ENCODE measurements at regions not wholly inside any gene's neighbourhood (a gene's known extent, or its start where the extent isn't known, plus 50 kb on each side); places are given as distances from the start of the nearest gene placed in this dataset.

DNA sequence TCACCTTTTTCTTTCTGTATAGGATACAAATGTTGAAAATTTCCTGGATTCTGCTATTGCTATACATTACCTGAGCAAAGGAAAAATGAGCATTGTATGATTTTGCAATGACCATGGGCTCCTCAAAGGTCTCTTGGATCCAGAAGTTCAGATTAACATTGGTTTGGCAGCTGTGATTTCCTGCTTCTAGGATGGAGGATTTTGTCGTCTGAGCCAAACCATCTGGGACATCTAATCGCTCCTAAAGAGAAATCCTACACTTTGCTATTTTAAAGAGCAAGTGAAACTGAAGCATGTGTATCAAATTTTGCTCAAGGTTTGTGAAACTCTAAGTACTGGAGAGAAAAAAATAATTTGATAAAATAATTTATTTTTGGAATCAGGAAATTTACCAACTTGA, 115.1 kb upstream of the ST6GAL2 start:
- H3K27ac Mint-ChIP-seq = no peak overlapping the region
- H3K27ac ChIP-seq (ENCODE audit: low read depth in 1 of 2, low read length in 2 of 2) = no peak overlapping the region
- no peak for DNase-seq
- H3K9me3 Mint-ChIP-seq = peaks cover 0 to 9% (median 8%) of the 10 kb centered on the region in 7 donors
- H3K27me3 ChIP-seq (ENCODE audit: control insufficient read depth in 2 of 2, insufficient read depth in 2 of 2, low read length in 2 of 2) = no peaks in the 10 kb centered on the region
- no peaks in the 10 kb centered on the region for H3K79me2 ChIP-seq (ENCODE audit: insufficient read depth, low read length)
- no peak overlapping the region for H3K4me3 ChIP-seq (replicated peaks in 1 of 3; ENCODE audit: low read depth in 2 of 3, low read length in 3 of 3)
- intact Hi-C loops (cut with micrococcal nuclease) = no loop called here
- no peak overlapping the region for H3K4me2 ChIP-seq (replicated peaks; ENCODE audit: extremely low read depth, low read length, poor library complexity, severe bottlenecking)
- no peak overlapping the region for H3K9ac ChIP-seq (ENCODE audit: insufficient read depth, low read length, poor library complexity, severe bottlenecking)
- H2AFZ ChIP-seq (ENCODE audit: insufficient read depth, low read depth, low read length, poor library complexity, severe bottlenecking) = no peak overlapping the region
- H3K9me3 ChIP-seq (replicated peaks in 1 of 2; ENCODE audit: control insufficient read depth in 1 of 2, insufficient read depth in 1 of 2, low read length in 2 of 2) = peaks cover 2 to 3% of the 10 kb centered on the region in 2 donors
- no peaks in the 10 kb centered on the region for H3K4me1 ChIP-seq (ENCODE audit: control insufficient read depth in 1 of 2, insufficient read depth in 2 of 2, low read length in 2 of 2)
- no peaks in the 10 kb centered on the region for H3K4me1 Mint-ChIP-seq
- TF ChIP-seq, protein P1, sequence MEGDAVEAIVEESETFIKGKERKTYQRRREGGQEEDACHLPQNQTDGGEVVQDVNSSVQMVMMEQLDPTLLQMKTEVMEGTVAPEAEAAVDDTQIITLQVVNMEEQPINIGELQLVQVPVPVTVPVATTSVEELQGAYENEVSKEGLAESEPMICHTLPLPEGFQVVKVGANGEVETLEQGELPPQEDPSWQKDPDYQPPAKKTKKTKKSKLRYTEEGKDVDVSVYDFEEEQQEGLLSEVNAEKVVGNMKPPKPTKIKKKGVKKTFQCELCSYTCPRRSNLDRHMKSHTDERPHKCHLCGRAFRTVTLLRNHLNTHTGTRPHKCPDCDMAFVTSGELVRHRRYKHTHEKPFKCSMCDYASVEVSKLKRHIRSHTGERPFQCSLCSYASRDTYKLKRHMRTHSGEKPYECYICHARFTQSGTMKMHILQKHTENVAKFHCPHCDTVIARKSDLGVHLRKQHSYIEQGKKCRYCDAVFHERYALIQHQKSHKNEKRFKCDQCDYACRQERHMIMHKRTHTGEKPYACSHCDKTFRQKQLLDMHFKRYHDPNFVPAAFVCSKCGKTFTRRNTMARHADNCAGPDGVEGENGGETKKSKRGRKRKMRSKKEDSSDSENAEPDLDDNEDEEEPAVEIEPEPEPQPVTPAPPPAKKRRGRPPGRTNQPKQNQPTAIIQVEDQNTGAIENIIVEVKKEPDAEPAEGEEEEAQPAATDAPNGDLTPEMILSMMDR (IDR thresholded peaks at IDR 0.05) = no peak
- no peaks in the 10 kb centered on the region for H3K36me3 ChIP-seq (replicated peaks in 1 of 2; ENCODE audit: control insufficient read depth in 1 of 2, insufficient read depth in 2 of 2, low read length in 2 of 2)
- no peaks in the 10 kb centered on the region for H3K36me3 Mint-ChIP-seq
- H3K27me3 Mint-ChIP-seq (ENCODE audit: low read depth in 3 of 3) = peaks cover 0 to 3% (median 0%) of the 10 kb centered on the region in 3 donors
- H3K4me3 Mint-ChIP-seq = no peak overlapping the region
- WGBS (ENCODE audit: insufficient coverage) = no CpG with 5 or more reads among the region's 2 CpGs
- H4K20me1 ChIP-seq (ENCODE audit: insufficient read depth, low read length) = no peaks in the 10 kb centered on the region

DNA sequence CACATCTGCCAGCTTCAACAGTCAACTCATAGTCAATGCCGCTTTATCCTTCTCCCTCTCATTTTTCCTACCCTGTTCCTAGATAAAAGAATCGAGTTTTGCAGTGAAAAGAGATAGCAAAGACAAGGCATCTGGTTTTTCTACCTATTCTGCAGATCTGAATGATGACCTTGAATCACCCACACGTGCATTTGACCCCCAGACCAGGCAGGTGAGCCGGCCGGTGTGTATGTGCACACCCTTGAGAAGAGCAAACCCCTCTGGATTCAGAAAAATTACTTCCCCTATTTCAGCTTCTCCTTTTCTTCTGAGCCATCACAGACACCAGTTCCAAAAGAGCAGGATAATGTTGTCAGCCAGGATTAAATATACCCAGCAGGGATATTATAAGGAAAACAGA, 115.6 kb upstream of the ST6GAL2 start:
- no peak overlapping the region for H3K9ac ChIP-seq (ENCODE audit: insufficient read depth, low read length, poor library complexity, severe bottlenecking)
- no peaks in the 10 kb centered on the region for H3K9me3 ChIP-seq (replicated peaks in 1 of 2; ENCODE audit: control insufficient read depth in 1 of 2, insufficient read depth in 1 of 2, low read length in 2 of 2)
- no peak overlapping the region for H3K27ac ChIP-seq (ENCODE audit: low read depth in 1 of 2, low read length in 2 of 2)
- no peak overlapping the region for H3K4me2 ChIP-seq (replicated peaks; ENCODE audit: extremely low read depth, low read length, poor library complexity, severe bottlenecking)
- no peak for DNase-seq
- H3K27me3 Mint-ChIP-seq (ENCODE audit: low read depth in 3 of 3) = peaks cover 0 to 3% (median 2%) of the 10 kb centered on the region in 3 donors
- no peaks in the 10 kb centered on the region for H3K4me1 Mint-ChIP-seq
- H4K20me1 ChIP-seq (ENCODE audit: insufficient read depth, low read length) = no peaks in the 10 kb centered on the region
- H3K27me3 ChIP-seq (ENCODE audit: control insufficient read depth in 2 of 2, insufficient read depth in 2 of 2, low read length in 2 of 2) = no peaks in the 10 kb centered on the region
- intact Hi-C loops (cut with micrococcal nuclease) = no loop called here
- no peaks in the 10 kb centered on the region for H3K79me2 ChIP-seq (ENCODE audit: insufficient read depth, low read length)
- H3K36me3 ChIP-seq (replicated peaks in 1 of 2; ENCODE audit: control insufficient read depth in 1 of 2, insufficient read depth in 2 of 2, low read length in 2 of 2) = no peaks in the 10 kb centered on the region
- no peak overlapping the region for H3K4me3 Mint-ChIP-seq
- H3K4me3 ChIP-seq (replicated peaks in 1 of 3; ENCODE audit: low read depth in 2 of 3, low read length in 3 of 3) = no peak overlapping the region
- TF ChIP-seq, protein P1 (IDR thresholded peaks at IDR 0.05) = no peak
- H2AFZ ChIP-seq (ENCODE audit: insufficient read depth, low read depth, low read length, poor library complexity, severe bottlenecking) = no peak overlapping the region
- 37% methylated on average over 4 of the region's 5 CpGs for WGBS (ENCODE audit: insufficient coverage)
- no peaks in the 10 kb centered on the region for H3K4me1 ChIP-seq (ENCODE audit: control insufficient read depth in 1 of 2, insufficient read depth in 2 of 2, low read length in 2 of 2)
- H3K9me3 Mint-ChIP-seq = peaks cover 2 to 11% (median 8%) of the 10 kb centered on the region in 7 donors
- no peaks in the 10 kb centered on the region for H3K36me3 Mint-ChIP-seq
- no peak overlapping the region for H3K27ac Mint-ChIP-seq

All from CD14-positive monocyte (primary cell).